GM12878 (cell line): ENCODE measurements at regions not wholly inside any gene's neighbourhood (a gene's known extent, or its start where the extent isn't known, plus 50 kb on each side); places are given as distances from the start of the nearest gene placed in this dataset.

Experiments
- ATAC-seq: fragments of 200-7000 bp; cut with Tn5 transposase; 3 replicates; pipeline ENCODE4 v1.9.1; 2020; ENCODE audit warnings: mild to moderate bottlenecking, moderate library complexity
- BruUV-seq: library from RNA; stranded (reverse); fragments of 400-500 nt; replicated peaks from 2 replicates; lab custom pipeline; 2021; lab: Mats Ljungman, UMichigan
- CTCF ChIA-PET: fragments of 300-600 bp; sonication (Branson Sonifier 250); formaldehyde crosslinking; extraction: SDS; loops from one replicate; lab custom pipeline; 2021; ENCODE audit warnings: inconsistent platforms; lab: Yijun Ruan, JAX
- POLR2A ChIA-PET: fragments of 350-600 bp; formaldehyde crosslinking; extraction: SDS; loops from one replicate; lab custom pipeline; 2021; ENCODE audit warnings: inconsistent platforms; lab: Charles Lee
- RAD21 ChIA-PET: fragments of 300-600 bp; sonication (Branson Sonifier 250); formaldehyde crosslinking; loops from one replicate; lab custom pipeline; 2023; ENCODE audit warnings: antibody characterized with exemption; ENCODE audit not compliant: unreplicated experiment; lab: Charles Lee
- SMC1A ChIA-PET: fragments of 300-600 bp; sonication (Branson Sonifier 250); formaldehyde crosslinking; loops from one replicate; lab custom pipeline; 2023; ENCODE audit not compliant: unreplicated experiment, uncharacterized antibody; lab: Charles Lee
- DNase-seq: peaks from one replicate; pipeline ENCODE4 v3.0.0-alpha.2; 2011; ENCODE audit warnings: low read depth, low spot score
- FAIRE-seq: peaks from 3 replicates; lab custom pipeline; 2011; peaks lifted over from hg19 to GRCh38; lab: Jason Lieb, UNC
- H2AFZ ChIP-seq: 2 replicates; pipeline ENCODE4 v1.6.0; 2011; ENCODE audit warnings: low read depth, low read length, control low read depth; ENCODE audit not compliant: control insufficient read depth
- H3K27ac ChIP-seq: 2 replicates; pipeline ENCODE4 v1.5.1; 2011; ENCODE audit warnings: control low read depth; ENCODE audit not compliant: control insufficient read depth, insufficient read depth
- H3K27me3 ChIP-seq, 2 experiments: replicated peaks in 1 of 2; 2 replicates each; pipeline versions ENCODE4 v1.6.0 to v1.6.1; 2011; ENCODE audit warnings: low read length in 1 of 2; ENCODE audit not compliant: control insufficient read depth in 2 of 2, insufficient read depth in 2 of 2
- H3K36me3 ChIP-seq, 2 experiments: 2 replicates each; pipeline ENCODE4 v1.5.1; 2011; ENCODE audit warnings: low read length in 1 of 2; ENCODE audit not compliant: control insufficient read depth in 2 of 2, insufficient read depth in 2 of 2
- H3K4me1 ChIP-seq: 2 replicates; pipeline ENCODE4 v1.6.1; 2011; ENCODE audit warnings: mild to moderate bottlenecking, low read length, moderate library complexity, mixed read lengths; ENCODE audit not compliant: control insufficient read depth, insufficient read depth
- H3K4me2 ChIP-seq: 2 replicates; pipeline ENCODE4 v1.6.0; 2011; ENCODE audit warnings: control low read depth; ENCODE audit not compliant: control insufficient read depth, insufficient read depth
- H3K4me3 ChIP-seq: fragments of 200-600 bp; sonication (generic); 2 replicates; pipeline ENCODE4 v1.5.1; 2016
- H3K79me2 ChIP-seq: 2 replicates; pipeline ENCODE4 v1.6.0; 2011; ENCODE audit warnings: low read length; ENCODE audit not compliant: control insufficient read depth, insufficient read depth
- H3K9ac ChIP-seq: 2 replicates; pipeline ENCODE4 v1.8.0; 2011; ENCODE audit warnings: low read length, control low read depth, mixed read lengths; ENCODE audit not compliant: control insufficient read depth, insufficient read depth
- H3K9me3 ChIP-seq: replicated peaks from 3 replicates; pipeline ENCODE4 v1.5.1; 2011; ENCODE audit warnings: mild to moderate bottlenecking, low read length; ENCODE audit not compliant: control insufficient read depth, insufficient read depth
- H4K20me1 ChIP-seq: 2 replicates; pipeline ENCODE4 v1.6.0; 2011; ENCODE audit not compliant: control insufficient read depth, insufficient read depth
- CUX1 ChIP-seq: IDR thresholded peaks from 2 replicates; pipeline ENCODE4 v1.6.1; 2012; ENCODE audit warnings: improper control_type of control experiment, low read depth, low read length; ENCODE audit not compliant: insufficient replicate concordance
- SKIL ChIP-seq: fragments of 450-650 bp; IDR thresholded peaks from 2 replicates; pipeline ENCODE4 v1.6.1; 2017; ENCODE audit warnings: mild to moderate bottlenecking, low read depth, inconsistent platforms; ENCODE audit not compliant: poor library complexity, severe bottlenecking
- WGBS: methylation state at CpG from one replicate; pipeline ENCODE4 v1.1.6; 2016; ENCODE audit warnings: low lambda C conversion rate; ENCODE audit not compliant: insufficient replicate concordance, insufficient coverage; ENCODE audit errors: missing lambda C conversion rate; 5-methylcytosine and 5-hydroxymethylcytosine counted together
- in situ Hi-C: fragments of 300-500 bp; cut with MboI; formaldehyde crosslinking; loops from 9 replicates; pipeline ENCODE4 v1.14.3; 2018; ENCODE audit warnings: mixed read lengths
- intact Hi-C: fragments of 100-400 bp; cut with micrococcal nuclease; formaldehyde crosslinking; loops from one replicate; pipeline ENCODE4 v1.14.2; 2022; ENCODE audit not compliant: unreplicated experiment
- TF ChIP-seq, protein P1 (sequence below): IDR thresholded peaks from 2 replicates; pipeline ENCODE4 v1.6.1; 2012; ENCODE audit warnings: mild to moderate bottlenecking, low read depth, low read length
- TF ChIP-seq, protein P2 (sequence below): IDR thresholded peaks from 2 replicates; pipeline ENCODE4 v1.6.1; 2012; ENCODE audit warnings: low read length, inconsistent platforms

GRCh38 chr10:78963074-78964034 is 105.4 kb upstream of the ZMIZ1 start (continued):
- TF ChIP-seq CUX1: no peak

DNA sequence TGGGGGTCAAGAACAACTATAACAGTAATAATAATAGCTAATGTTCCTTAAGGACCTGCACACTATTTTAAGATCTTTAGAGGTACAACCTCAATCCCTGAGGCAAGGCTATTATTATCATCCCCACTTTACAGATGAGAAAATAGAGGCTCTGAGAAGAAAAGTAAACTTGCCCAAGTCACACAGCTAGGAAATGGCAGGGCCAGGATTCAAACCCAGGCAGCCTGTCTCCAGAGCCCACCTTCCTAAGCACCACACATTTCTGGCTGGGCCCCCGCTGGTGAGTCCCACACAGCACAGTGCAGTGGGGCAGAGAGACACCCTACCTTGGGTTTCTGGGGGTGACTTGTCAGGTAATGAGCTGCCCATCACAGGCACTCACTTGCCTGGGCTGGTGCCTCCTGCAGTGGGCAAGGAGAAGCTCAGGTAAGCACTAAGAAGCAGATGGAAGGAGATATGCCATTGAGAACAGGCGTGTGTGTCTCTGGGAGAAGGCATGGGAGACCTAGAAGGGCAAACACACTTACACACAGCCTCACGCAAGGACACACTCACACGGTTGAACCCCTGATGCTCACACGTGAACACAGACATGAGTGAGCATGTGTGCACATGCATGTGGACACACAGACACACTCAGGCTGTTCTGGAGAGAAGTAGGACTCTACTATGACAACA is 104.4 kb upstream of the ZMIZ1 start:
- ChIA-PET RAD21 (no interaction called here), SMC1A (no interaction called here), POLR2A (no interaction called here), CTCF (interaction anchor here (1.6 to 1.8 kb wide), 2 partner anchors 10 to 11 kb away, joined by 3 to 6 read pairs; no protein-coding TSS in a partner anchor)
- ATAC-seq: no peak
- no peak overlapping the region for H3K4me3 ChIP-seq
- no peak overlapping the region for H3K4me2 ChIP-seq
- H2AFZ ChIP-seq: no peak overlapping the region
- peaks cover 2 to 5% of the 10 kb centered on the region in 2 experiments; a peak in 2 of 4 replicates for H3K27me3 ChIP-seq
- no peaks in the 10 kb centered on the region for H3K79me2 ChIP-seq
- DNase-seq: no peak
- no peaks in the 10 kb centered on the region for H4K20me1 ChIP-seq
- intact Hi-C loops (no loop called here), in situ Hi-C loops (no loop called here)
- no TSS peak for BruUV-seq
- WGBS: 16% methylated on average over 5 of the region's 5 CpGs
- no peak overlapping the region for H3K27ac ChIP-seq
- no peak overlapping the region for H3K9ac ChIP-seq
- H3K4me1 ChIP-seq: no peaks in the 10 kb centered on the region
- FAIRE-seq: no peak
- H3K36me3 ChIP-seq: no peaks in the 10 kb centered on the region
- no peaks in the 10 kb centered on the region for H3K9me3 ChIP-seq
- TF ChIP-seq, protein P1, sequence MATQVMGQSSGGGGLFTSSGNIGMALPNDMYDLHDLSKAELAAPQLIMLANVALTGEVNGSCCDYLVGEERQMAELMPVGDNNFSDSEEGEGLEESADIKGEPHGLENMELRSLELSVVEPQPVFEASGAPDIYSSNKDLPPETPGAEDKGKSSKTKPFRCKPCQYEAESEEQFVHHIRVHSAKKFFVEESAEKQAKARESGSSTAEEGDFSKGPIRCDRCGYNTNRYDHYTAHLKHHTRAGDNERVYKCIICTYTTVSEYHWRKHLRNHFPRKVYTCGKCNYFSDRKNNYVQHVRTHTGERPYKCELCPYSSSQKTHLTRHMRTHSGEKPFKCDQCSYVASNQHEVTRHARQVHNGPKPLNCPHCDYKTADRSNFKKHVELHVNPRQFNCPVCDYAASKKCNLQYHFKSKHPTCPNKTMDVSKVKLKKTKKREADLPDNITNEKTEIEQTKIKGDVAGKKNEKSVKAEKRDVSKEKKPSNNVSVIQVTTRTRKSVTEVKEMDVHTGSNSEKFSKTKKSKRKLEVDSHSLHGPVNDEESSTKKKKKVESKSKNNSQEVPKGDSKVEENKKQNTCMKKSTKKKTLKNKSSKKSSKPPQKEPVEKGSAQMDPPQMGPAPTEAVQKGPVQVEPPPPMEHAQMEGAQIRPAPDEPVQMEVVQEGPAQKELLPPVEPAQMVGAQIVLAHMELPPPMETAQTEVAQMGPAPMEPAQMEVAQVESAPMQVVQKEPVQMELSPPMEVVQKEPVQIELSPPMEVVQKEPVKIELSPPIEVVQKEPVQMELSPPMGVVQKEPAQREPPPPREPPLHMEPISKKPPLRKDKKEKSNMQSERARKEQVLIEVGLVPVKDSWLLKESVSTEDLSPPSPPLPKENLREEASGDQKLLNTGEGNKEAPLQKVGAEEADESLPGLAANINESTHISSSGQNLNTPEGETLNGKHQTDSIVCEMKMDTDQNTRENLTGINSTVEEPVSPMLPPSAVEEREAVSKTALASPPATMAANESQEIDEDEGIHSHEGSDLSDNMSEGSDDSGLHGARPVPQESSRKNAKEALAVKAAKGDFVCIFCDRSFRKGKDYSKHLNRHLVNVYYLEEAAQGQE: no peak
- TF ChIP-seq, protein P2, sequence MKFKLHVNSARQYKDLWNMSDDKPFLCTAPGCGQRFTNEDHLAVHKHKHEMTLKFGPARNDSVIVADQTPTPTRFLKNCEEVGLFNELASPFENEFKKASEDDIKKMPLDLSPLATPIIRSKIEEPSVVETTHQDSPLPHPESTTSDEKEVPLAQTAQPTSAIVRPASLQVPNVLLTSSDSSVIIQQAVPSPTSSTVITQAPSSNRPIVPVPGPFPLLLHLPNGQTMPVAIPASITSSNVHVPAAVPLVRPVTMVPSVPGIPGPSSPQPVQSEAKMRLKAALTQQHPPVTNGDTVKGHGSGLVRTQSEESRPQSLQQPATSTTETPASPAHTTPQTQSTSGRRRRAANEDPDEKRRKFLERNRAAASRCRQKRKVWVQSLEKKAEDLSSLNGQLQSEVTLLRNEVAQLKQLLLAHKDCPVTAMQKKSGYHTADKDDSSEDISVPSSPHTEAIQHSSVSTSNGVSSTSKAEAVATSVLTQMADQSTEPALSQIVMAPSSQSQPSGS: no peak
- no peak for TF ChIP-seq SKIL
